GM23338 (cell line): ENCODE measurements at regions not wholly inside any gene's neighbourhood (a gene's known extent, or its start where the extent isn't known, plus 50 kb on each side); places are given as distances from the start of the nearest gene placed in this dataset.
A peak's percentile ranks its signal among the peaks of the same experiment; 100 is the strongest.

ENCODE experiments used
- ATAC-seq: fragments of 200-7000 bp; cut with Tn5 transposase; 3 replicates; pipeline ENCODE4 v1.9.1; 2020
- DNase-seq: peaks from one replicate; pipeline ENCODE4 v3.0.0-alpha.2; 2015; ENCODE audit warnings: low spot score
- H2AFZ ChIP-seq: fragments of 200-600 bp; sonication (generic); 2 replicates; pipeline ENCODE4 v1.8.0; 2016; ENCODE audit warnings: antibody characterized with exemption, mild to moderate bottlenecking, moderate library complexity
- H3F3A ChIP-seq: fragments of 200-600 bp; sonication (generic); replicated peaks from 2 replicates; pipeline ENCODE4 v1.8.0; 2017; ENCODE audit warnings: antibody characterized with exemption, mixed run types, low read depth
- H3K27ac ChIP-seq: fragments of 200-600 bp; sonication (generic); 2 replicates; pipeline ENCODE4 v1.6.1; 2016; ENCODE audit warnings: low read depth
- H3K27me3 ChIP-seq: fragments of 200-600 bp; sonication (generic); 2 replicates; pipeline ENCODE4 v1.8.0; 2016; ENCODE audit warnings: mild to moderate bottlenecking, mixed run types, moderate library complexity; ENCODE audit not compliant: insufficient read depth
- H3K36me3 ChIP-seq: fragments of 200-600 bp; sonication (generic); 2 replicates; pipeline ENCODE4 v1.8.0; 2016; ENCODE audit warnings: mild to moderate bottlenecking; ENCODE audit not compliant: insufficient read depth
- H3K4me1 ChIP-seq: fragments of 200-600 bp; sonication (generic); 2 replicates; pipeline ENCODE4 v1.8.0; 2016; ENCODE audit warnings: mild to moderate bottlenecking, moderate library complexity; ENCODE audit not compliant: insufficient read depth
- H3K4me2 ChIP-seq: fragments of 200-600 bp; sonication (generic); 2 replicates; pipeline ENCODE4 v1.7.1; 2017; ENCODE audit warnings: mixed run types
- H3K4me3 ChIP-seq: fragments of 200-600 bp; sonication (generic); 2 replicates; pipeline ENCODE4 v1.6.1; 2016; ENCODE audit warnings: mixed run types
- H3K79me2 ChIP-seq: fragments of 200-600 bp; sonication (generic); replicated peaks from 2 replicates; pipeline ENCODE4 v1.8.0; 2017; ENCODE audit warnings: mild to moderate bottlenecking; ENCODE audit not compliant: insufficient read depth
- H3K9me2 ChIP-seq: fragments of 200-600 bp; sonication (generic); 2 replicates; pipeline ENCODE4 v1.8.0; 2017; ENCODE audit not compliant: insufficient read depth
- H4K20me1 ChIP-seq: fragments of 200-600 bp; sonication (generic); replicated peaks from 2 replicates; pipeline ENCODE4 v1.8.0; 2017; ENCODE audit warnings: mild to moderate bottlenecking; ENCODE audit not compliant: insufficient read depth
- H3K27ac Mint-ChIP-seq: 2 replicates; pipeline ENCODE4 v1.8.0; 2020; ENCODE audit warnings: inconsistent platforms, mild to moderate bottlenecking, moderate library complexity, mixed read lengths
- H3K27me3 Mint-ChIP-seq: 3 replicates; pipeline ENCODE4 v1.8.0; 2022; ENCODE audit warnings: low read depth, mild to moderate bottlenecking, moderate library complexity, mixed read lengths, inconsistent platforms; ENCODE audit not compliant: insufficient read depth, poor library complexity
- H3K36me3 Mint-ChIP-seq: 3 replicates; pipeline ENCODE4 v1.8.0; 2021; ENCODE audit warnings: low read depth, mild to moderate bottlenecking, inconsistent platforms, moderate library complexity, mixed read lengths
- H3K4me1 Mint-ChIP-seq: 3 replicates; pipeline ENCODE4 v1.8.0; 2020; ENCODE audit warnings: mild to moderate bottlenecking, inconsistent platforms, mixed read lengths
- H3K4me3 Mint-ChIP-seq: 3 replicates; pipeline ENCODE4 v1.8.0; 2021; ENCODE audit warnings: moderate library complexity, mild to moderate bottlenecking, inconsistent platforms, mixed read lengths
- H3K9me3 Mint-ChIP-seq: 3 replicates; pipeline ENCODE4 v1.8.0; 2020; ENCODE audit warnings: moderate library complexity, mild to moderate bottlenecking, inconsistent platforms, mixed read lengths
- CTCF ChIP-seq, 2 experiments: fragments of 200-600 bp in 1 of 2; sonication (generic) in 1 of 2; conservative IDR thresholded peaks; 2 replicates each; pipeline versions ENCODE4 v1.5.1 to v1.6.1; 2016 to 2017; ENCODE audit warnings: antibody characterized with exemption in 2 of 2, low read depth in 2 of 2, mild to moderate bottlenecking in 2 of 2, moderate library complexity in 1 of 2
- EZH2 ChIP-seq: fragments of 200-600 bp; sonication (generic); IDR thresholded peaks from one replicate; pipeline ENCODE4 v1.8.0; 2017; ENCODE audit warnings: antibody characterized with exemption, mild to moderate bottlenecking, low read depth; ENCODE audit not compliant: unreplicated experiment
- EZH2phosphoT487 ChIP-seq: fragments of 200-600 bp; sonication (generic); IDR thresholded peaks from one replicate; pipeline ENCODE4 v1.8.1; 2018; ENCODE audit warnings: antibody characterized with exemption; ENCODE audit not compliant: unreplicated experiment
- NANOG ChIP-seq: IDR thresholded peaks from 2 replicates; pipeline ENCODE4 v1.6.1; 2016; ENCODE audit warnings: antibody characterized with exemption, borderline replicate concordance
- POLR2AphosphoS5 ChIP-seq: IDR thresholded peaks from 2 replicates; pipeline ENCODE4 v1.6.1; 2016; ENCODE audit warnings: antibody characterized with exemption, low read depth
- ZNF114 ChIP-seq: fragments of 250-450 bp; sonication (Bioruptor Pico); IDR thresholded peaks from 2 replicates; pipeline ENCODE4 v1.5.0; 2020; ENCODE audit warnings: mild to moderate bottlenecking, moderate library complexity
- TF ChIP-seq, protein P1 (sequence below): IDR thresholded peaks from 2 replicates; pipeline ENCODE4 v1.6.1; 2016; ENCODE audit warnings: antibody characterized with exemption
- TF ChIP-seq, protein P2 (sequence below): fragments of 250-450 bp; sonication (Bioruptor Pico); IDR thresholded peaks from 2 replicates; pipeline ENCODE4 v1.5.0; 2020; ENCODE audit warnings: mild to moderate bottlenecking, moderate library complexity

DNA sequence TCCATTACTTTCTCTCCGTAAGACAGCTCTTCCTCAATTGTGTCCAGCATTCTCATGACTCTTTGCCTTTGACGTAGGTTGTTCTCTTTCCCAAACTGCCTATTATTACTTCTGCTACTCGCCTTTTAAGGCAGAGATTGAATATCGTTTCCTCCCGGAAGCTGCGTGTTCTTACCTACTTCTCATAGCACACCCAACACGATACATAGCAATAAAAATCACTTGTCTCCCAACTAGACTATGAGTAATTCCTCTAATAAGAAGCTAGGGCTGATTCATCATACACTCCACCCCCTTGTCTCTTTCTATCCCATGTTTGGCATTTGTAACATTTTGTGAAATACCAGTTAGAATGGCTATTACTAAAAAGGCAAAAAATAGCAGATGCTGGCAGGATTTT lies 55.8 kb upstream of the SGIP1 start:
- H3K36me3 ChIP-seq: no peaks in the 10 kb centered on the region
- no peaks in the 10 kb centered on the region for H4K20me1 ChIP-seq
- H3K4me3 Mint-ChIP-seq: no peak overlapping the region
- no peak for DNase-seq
- TF ChIP-seq, protein P1, sequence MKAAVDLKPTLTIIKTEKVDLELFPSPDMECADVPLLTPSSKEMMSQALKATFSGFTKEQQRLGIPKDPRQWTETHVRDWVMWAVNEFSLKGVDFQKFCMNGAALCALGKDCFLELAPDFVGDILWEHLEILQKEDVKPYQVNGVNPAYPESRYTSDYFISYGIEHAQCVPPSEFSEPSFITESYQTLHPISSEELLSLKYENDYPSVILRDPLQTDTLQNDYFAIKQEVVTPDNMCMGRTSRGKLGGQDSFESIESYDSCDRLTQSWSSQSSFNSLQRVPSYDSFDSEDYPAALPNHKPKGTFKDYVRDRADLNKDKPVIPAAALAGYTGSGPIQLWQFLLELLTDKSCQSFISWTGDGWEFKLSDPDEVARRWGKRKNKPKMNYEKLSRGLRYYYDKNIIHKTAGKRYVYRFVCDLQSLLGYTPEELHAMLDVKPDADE: no peak
- no peak for TF ChIP-seq EZH2
- no peak overlapping the region for H3K4me3 ChIP-seq
- H3K27ac Mint-ChIP-seq: no peak overlapping the region
- no peaks in the 10 kb centered on the region for H3K79me2 ChIP-seq
- no peak overlapping the region for H3K4me2 ChIP-seq
- no peaks in the 10 kb centered on the region for H3K27me3 ChIP-seq
- no peaks in the 10 kb centered on the region for H3K9me2 ChIP-seq
- H3F3A ChIP-seq: no peaks in the 10 kb centered on the region
- no peak overlapping the region for H3K27ac ChIP-seq
- peaks cover 3% of the 10 kb centered on the region; the same call in 1 of the 3 replicates for H3K36me3 Mint-ChIP-seq
- ATAC-seq: no peak
- peaks cover 2% of the 10 kb centered on the region for H3K27me3 Mint-ChIP-seq
- no peaks in the 10 kb centered on the region for H3K4me1 Mint-ChIP-seq
- no peaks in the 10 kb centered on the region for H3K4me1 ChIP-seq
- H2AFZ ChIP-seq: peak overlapping the region; percentile 59; the same call in 1 of the 2 replicates
- H3K9me3 Mint-ChIP-seq: peaks cover 4% of the 10 kb centered on the region; the same call in 2 of the 3 replicates

DNA sequence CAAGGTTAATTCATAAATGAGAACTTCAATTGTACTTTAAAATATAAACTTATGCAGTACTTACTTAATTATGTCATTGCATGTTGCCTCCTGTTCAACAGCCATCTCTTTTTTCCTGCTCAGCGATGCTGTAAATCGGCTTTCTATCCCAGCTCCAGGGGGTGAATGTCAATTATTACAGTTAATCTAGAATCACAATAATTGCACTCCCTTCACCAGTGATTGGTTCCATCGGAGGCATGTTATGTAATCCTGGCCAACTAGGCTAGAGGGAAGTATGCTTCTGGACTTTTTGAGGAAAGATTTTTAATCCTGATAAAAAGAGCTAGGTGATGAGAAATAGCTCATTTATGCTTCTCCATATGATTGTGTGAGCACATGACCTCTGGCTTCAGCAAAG lies 53.8 kb upstream of the SGIP1 start:
- Mint-ChIP-seq H3K4me1 (no peaks in the 10 kb centered on the region), H3K27me3 (peaks cover 2% of the 10 kb centered on the region), H3K4me3 (no peak overlapping the region), H3K36me3 (peaks cover 3% of the 10 kb centered on the region; the same call in 1 of the 3 replicates), H3K27ac (no peak overlapping the region), H3K9me3 (peaks cover 4% of the 10 kb centered on the region)
- Histone ChIP-seq H3F3A (no peaks in the 10 kb centered on the region), H3K4me3 (no peak overlapping the region), H2AFZ (peak overlapping the region; percentile 94; the same call in 1 of the 2 replicates), H3K36me3 (no peaks in the 10 kb centered on the region), H3K9me2 (no peaks in the 10 kb centered on the region), H3K79me2 (no peaks in the 10 kb centered on the region), H4K20me1 (no peaks in the 10 kb centered on the region), H3K27me3 (no peaks in the 10 kb centered on the region), H3K4me1 (no peaks in the 10 kb centered on the region), H3K4me2 (no peak overlapping the region), H3K27ac (no peak overlapping the region)
- DNase-seq (no peak), ATAC-seq (no peak)
- TF ChIP-seq EZH2 (no peak), POLR2AphosphoS5 (no peak), EZH2phosphoT487 (no peak), CTCF (conservative IDR thresholded peaks at IDR 0.05; ENCODE audit: low read depth in 2 of 2) (no peak), ZNF114 (CRISPR knock-in tag) (no peak), NANOG (no peak)
- TF ChIP-seq, protein P1: no peak
- TF ChIP-seq, protein P2, sequence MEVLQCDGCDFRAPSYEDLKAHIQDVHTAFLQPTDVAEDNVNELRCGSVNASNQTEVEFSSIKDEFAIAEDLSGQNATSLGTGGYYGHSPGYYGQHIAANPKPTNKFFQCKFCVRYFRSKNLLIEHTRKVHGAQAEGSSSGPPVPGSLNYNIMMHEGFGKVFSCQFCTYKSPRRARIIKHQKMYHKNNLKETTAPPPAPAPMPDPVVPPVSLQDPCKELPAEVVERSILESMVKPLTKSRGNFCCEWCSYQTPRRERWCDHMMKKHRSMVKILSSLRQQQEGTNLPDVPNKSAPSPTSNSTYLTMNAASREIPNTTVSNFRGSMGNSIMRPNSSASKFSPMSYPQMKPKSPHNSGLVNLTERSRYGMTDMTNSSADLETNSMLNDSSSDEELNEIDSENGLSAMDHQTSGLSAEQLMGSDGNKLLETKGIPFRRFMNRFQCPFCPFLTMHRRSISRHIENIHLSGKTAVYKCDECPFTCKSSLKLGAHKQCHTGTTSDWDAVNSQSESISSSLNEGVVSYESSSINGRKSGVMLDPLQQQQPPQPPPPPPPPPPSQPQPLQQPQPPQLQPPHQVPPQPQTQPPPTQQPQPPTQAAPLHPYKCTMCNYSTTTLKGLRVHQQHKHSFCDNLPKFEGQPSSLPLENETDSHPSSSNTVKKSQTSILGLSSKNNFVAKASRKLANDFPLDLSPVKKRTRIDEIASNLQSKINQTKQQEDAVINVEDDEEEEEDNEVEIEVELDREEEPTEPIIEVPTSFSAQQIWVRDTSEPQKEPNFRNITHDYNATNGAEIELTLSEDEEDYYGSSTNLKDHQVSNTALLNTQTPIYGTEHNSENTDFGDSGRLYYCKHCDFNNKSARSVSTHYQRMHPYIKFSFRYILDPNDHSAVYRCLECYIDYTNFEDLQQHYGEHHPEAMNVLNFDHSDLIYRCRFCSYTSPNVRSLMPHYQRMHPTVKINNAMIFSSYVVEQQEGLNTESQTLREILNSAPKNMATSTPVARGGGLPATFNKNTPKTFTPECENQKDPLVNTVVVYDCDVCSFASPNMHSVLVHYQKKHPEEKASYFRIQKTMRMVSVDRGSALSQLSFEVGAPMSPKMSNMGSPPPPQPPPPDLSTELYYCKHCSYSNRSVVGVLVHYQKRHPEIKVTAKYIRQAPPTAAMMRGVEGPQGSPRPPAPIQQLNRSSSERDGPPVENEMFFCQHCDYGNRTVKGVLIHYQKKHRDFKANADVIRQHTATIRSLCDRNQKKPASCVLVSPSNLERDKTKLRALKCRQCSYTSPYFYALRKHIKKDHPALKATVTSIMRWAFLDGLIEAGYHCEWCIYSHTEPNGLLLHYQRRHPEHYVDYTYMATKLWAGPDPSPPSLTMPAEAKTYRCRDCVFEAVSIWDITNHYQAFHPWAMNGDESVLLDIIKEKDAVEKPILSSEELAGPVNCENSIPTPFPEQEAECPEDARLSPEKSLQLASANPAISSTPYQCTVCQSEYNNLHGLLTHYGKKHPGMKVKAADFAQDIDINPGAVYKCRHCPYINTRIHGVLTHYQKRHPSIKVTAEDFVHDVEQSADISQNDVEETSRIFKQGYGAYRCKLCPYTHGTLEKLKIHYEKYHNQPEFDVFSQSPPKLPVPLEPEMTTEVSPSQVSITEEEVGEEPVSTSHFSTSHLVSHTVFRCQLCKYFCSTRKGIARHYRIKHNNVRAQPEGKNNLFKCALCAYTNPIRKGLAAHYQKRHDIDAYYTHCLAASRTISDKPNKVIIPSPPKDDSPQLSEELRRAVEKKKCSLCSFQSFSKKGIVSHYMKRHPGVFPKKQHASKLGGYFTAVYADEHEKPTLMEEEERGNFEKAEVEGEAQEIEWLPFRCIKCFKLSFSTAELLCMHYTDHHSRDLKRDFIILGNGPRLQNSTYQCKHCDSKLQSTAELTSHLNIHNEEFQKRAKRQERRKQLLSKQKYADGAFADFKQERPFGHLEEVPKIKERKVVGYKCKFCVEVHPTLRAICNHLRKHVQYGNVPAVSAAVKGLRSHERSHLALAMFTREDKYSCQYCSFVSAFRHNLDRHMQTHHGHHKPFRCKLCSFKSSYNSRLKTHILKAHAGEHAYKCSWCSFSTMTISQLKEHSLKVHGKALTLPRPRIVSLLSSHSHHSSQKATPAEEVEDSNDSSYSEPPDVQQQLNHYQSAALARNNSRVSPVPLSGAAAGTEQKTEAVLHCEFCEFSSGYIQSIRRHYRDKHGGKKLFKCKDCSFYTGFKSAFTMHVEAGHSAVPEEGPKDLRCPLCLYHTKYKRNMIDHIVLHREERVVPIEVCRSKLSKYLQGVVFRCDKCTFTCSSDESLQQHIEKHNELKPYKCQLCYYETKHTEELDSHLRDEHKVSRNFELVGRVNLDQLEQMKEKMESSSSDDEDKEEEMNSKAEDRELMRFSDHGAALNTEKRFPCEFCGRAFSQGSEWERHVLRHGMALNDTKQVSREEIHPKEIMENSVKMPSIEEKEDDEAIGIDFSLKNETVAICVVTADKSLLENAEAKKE: no peak
